Prostate gland (tissue), 2 donors: ENCODE measurements at regions not wholly inside any gene's neighbourhood (a gene's known extent, or its start where the extent isn't known, plus 50 kb on each side); places are given as distances from the start of the nearest gene placed in this dataset. TPM values are rescaled to one million over a fixed set of nuclear protein-coding genes. Genes with fewer than 3 reads are reported as not detected.
"Not testable (repeated sequence)": the region's sequence is repeated elsewhere in the genome, so short reads cannot be mapped to it uniquely, and the experiment has no call there.

ENCODE experiments used
- DNase-seq: peaks from one replicate; pipeline ENCODE4 v3.0.0-alpha.2; 2019; ENCODE audit warnings: low spot score
- H3K27ac ChIP-seq, 2 donors: fragments of 200-600 bp; sonication (generic); 2 replicates each; pipeline ENCODE4 v1.5.1; 2017 to 2019
- H3K27me3 ChIP-seq: fragments of 200-600 bp; sonication (generic); replicated peaks from 2 replicates; pipeline ENCODE4 v1.5.1; 2019; ENCODE audit not compliant: insufficient read depth
- H3K36me3 ChIP-seq, 2 donors: fragments of 200-600 bp; sonication (generic); 1 replicate in 1 of 2; 2 replicates in 1 of 2; pipeline versions ENCODE4 v1.5.1 to v1.8.1; 2017 to 2019
- H3K4me1 ChIP-seq: fragments of 200-600 bp; sonication (generic); replicated peaks from 2 replicates; pipeline ENCODE4 v1.5.1; 2019
- H3K4me3 ChIP-seq, 2 donors: fragments of 200-600 bp; sonication (generic); 2 replicates each; pipeline ENCODE4 v1.5.1; 2017 to 2019
- H3K9me3 ChIP-seq: fragments of 200-600 bp; sonication (generic); 2 replicates; pipeline ENCODE4 v1.5.1; 2017
- POLR2A ChIP-seq: fragments of 450-650 bp; IDR thresholded peaks from one replicate; pipeline ENCODE4 v1.6.1; 2016; ENCODE audit warnings: antibody characterized with exemption, mild to moderate bottlenecking
- POLR2AphosphoS5 ChIP-seq: sonication (generic); formaldehyde crosslinking; IDR thresholded peaks from one replicate; pipeline ENCODE4 v1.6.1; 2017; ENCODE audit warnings: antibody characterized with exemption
- WGBS: methylation state at CpG from one replicate; pipeline ENCODE4 v1.1.5; 2018; 5-methylcytosine and 5-hydroxymethylcytosine counted together
- intact Hi-C: fragments of 100-400 bp; cut with DNase I; formaldehyde crosslinking; loops from one replicate; pipeline ENCODE4 v1.14.2; 2022
- microRNA counts, 2 donors: library from miRNA; unstranded; fragments of <30 nt; microRNA quantifications; one replicate each; lab custom pipeline; 2016 to 2017
- microRNA-seq: library from miRNA; unstranded; fragments of <30 nt; microRNA quantifications from one replicate; pipeline ENCODE4, GENCODE V29; 2016
- small RNA-seq, 2 donors: library from RNA; depleted of rRNA; stranded (forward); fragments of <200 nt; gene quantifications; one replicate each; pipeline ENCODE3, GENCODE V24; 2016
- TF ChIP-seq, protein P1 (sequence below), 4 experiments: fragments of 200-600 bp in 2 of 4; fragments of 450-650 bp in 2 of 4; sonication (generic) in 2 of 4; IDR thresholded peaks; 1 replicate in 3 of 4; 2 replicates in 1 of 4; pipeline ENCODE4 v1.5.1; 2016 to 2019; ENCODE audit warnings: antibody characterized with exemption in 4 of 4, mild to moderate bottlenecking in 2 of 4, moderate library complexity in 2 of 4

DNA sequence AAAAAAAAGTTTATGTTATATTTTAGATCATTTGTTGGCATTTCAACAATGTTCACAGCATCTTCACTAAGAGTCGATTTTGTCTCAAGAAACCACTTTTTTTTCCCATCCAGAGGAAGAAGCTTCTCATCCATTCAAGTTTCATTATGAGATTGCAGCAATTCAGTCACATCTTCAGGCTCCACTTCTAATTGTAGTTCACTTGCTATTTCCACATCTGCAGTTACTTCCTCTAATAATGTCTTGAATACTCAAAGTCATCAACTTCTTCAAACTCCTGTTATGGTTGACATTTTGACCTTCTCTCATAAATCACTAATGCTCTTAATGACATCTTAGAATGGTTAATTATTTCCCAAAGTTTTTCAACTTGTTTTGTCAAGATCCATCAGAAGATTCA lies 61.3 kb upstream of the CHORDC1 start:
- intact Hi-C loops: no loop called here
- H3K36me3 ChIP-seq: no peaks in the 10 kb centered on the region
- no peak overlapping the region for H3K27ac ChIP-seq
- no peak for DNase-seq
- H3K27me3 ChIP-seq: no peaks in the 10 kb centered on the region
- H3K9me3 ChIP-seq: no peaks in the 10 kb centered on the region
- TF ChIP-seq, protein P1, sequence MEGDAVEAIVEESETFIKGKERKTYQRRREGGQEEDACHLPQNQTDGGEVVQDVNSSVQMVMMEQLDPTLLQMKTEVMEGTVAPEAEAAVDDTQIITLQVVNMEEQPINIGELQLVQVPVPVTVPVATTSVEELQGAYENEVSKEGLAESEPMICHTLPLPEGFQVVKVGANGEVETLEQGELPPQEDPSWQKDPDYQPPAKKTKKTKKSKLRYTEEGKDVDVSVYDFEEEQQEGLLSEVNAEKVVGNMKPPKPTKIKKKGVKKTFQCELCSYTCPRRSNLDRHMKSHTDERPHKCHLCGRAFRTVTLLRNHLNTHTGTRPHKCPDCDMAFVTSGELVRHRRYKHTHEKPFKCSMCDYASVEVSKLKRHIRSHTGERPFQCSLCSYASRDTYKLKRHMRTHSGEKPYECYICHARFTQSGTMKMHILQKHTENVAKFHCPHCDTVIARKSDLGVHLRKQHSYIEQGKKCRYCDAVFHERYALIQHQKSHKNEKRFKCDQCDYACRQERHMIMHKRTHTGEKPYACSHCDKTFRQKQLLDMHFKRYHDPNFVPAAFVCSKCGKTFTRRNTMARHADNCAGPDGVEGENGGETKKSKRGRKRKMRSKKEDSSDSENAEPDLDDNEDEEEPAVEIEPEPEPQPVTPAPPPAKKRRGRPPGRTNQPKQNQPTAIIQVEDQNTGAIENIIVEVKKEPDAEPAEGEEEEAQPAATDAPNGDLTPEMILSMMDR (IDR thresholded peaks at IDR 0.05): no peak
- TF ChIP-seq POLR2AphosphoS5 (no peak), POLR2A (no peak)
- no peak overlapping the region for H3K4me3 ChIP-seq
- no peaks in the 10 kb centered on the region for H3K4me1 ChIP-seq
- 81% methylated on average over 1 of the region's 1 CpG for WGBS

DNA sequence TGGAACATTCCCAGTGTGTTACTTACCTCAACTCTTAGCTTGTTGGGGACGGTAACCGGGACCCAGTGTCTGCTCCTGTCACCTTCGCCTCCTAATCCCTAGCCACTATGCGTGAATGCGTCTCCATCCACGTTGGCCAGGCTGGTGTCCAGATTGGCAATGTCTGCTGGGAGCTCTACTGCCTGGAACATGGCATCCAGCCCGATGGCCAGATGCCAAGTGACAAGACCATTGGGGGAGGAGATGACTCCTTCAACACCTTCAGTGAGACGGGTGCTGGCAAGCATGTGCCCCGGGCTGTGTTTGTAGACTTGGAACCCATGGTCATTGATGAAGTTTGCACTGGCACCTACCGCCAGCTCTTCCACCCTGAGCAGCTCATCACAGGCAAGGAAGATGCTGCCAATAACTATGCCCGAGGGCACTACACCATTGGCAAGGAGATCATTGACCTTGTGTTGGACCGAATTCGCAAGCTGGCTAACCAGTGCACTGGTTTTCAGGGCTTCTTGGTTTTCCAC lies 59.8 kb upstream of the CHORDC1 start:
- H3K4me1 ChIP-seq, H3K36me3 ChIP-seq, H3K4me3 ChIP-seq, H3K27me3 ChIP-seq, DNase-seq, H3K27ac ChIP-seq, intact Hi-C loops, H3K9me3 ChIP-seq: not testable (repeated sequence)
- 97% methylated on average over 13 of the region's 13 CpGs for WGBS

DNA sequence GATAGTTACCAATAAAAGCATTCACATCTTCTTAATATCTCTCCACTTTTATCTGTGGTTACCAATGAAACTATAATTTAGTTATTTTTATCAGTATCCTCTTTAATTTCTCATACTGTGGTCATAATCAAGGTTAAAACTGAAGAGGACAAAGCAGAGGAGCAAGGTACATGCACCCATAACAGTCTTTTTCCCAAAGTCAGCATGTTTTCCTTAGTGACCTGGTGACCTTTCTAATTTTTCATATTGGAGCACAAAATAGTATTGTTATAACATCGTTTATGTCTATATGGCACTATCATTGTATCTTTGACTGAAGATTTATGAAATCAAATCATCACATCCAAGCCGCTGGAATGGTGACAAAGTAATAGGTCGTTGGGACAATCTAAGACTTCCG lies 51.5 kb upstream of the CHORDC1 start:
- no peaks in the 10 kb centered on the region for H3K27me3 ChIP-seq
- no peak for DNase-seq
- TF ChIP-seq POLR2A (no peak), POLR2AphosphoS5 (no peak)
- TF ChIP-seq, protein P1 (IDR thresholded peaks at IDR 0.05): no peak
- intact Hi-C loops: no loop called here
- H3K36me3 ChIP-seq: no peaks in the 10 kb centered on the region
- no peak overlapping the region for H3K4me3 ChIP-seq
- 84% methylated on average over 4 of the region's 4 CpGs for WGBS
- no peaks in the 10 kb centered on the region for H3K9me3 ChIP-seq
- H3K27ac ChIP-seq: no peak overlapping the region
- H3K4me1 ChIP-seq: no peaks in the 10 kb centered on the region

MicroRNA genes in the stretch of these regions (microRNA counts, 767-probe panel; counts per million panel counts)
- microRNA hsa-miR-1261 (lab: Ali Mortazavi, UCI): 0 to 431 counts per million in 2 donors

Small RNA genes lying in the stretch of these regions (microRNA-seq; reads per million reads assigned to microRNA genes)
- not detected for gene MIR1261
- gene MIR4490: not detected

Small RNA genes lying in the stretch of these regions (small RNA-seq; reads per million reads assigned to genes)
- 0 reads per million in 2 donors for gene AP001002.3
- gene MIR1261: 0 reads per million in 2 donors
- gene MIR4490: 0 reads per million in 2 donors
